Gastroesophageal sphincter (tissue), 4 donors: ENCODE measurements at regions not wholly inside any gene's neighbourhood (a gene's known extent, or its start where the extent isn't known, plus 50 kb on each side); places are given as distances from the start of the nearest gene placed in this dataset.

Experiments
- ATAC-seq: fragments of 150-250 bp; one replicate; pipeline ENCODE4 v1.9.1; 2016; ENCODE audit warnings: mild to moderate bottlenecking, moderate library complexity
- H3K27ac ChIP-seq, 4 donors: fragments of 200-600 bp; sonication (generic) in 3 of 4; 1 replicate in 3 of 4; 2 replicates in 1 of 4; pipeline ENCODE4 v1.5.1; 2016 to 2019
- H3K27me3 ChIP-seq: fragments of 200-600 bp; sonication (generic); one replicate; pipeline ENCODE4 v1.5.1; 2019
- H3K36me3 ChIP-seq, 2 donors: fragments of 200-600 bp; sonication (generic); one replicate each; pipeline ENCODE4 v1.5.1; 2019; ENCODE audit warnings: control low read depth in 1 of 2
- H3K4me1 ChIP-seq, 3 donors: fragments of 200-600 bp; sonication (generic); 1 replicate in 2 of 3; 2 replicates in 1 of 3; pipeline ENCODE4 v1.5.1; 2016 to 2019; ENCODE audit warnings: control low read depth in 2 of 3
- H3K4me3 ChIP-seq, 2 donors: fragments of 200-600 bp; sonication (generic); one replicate each; pipeline ENCODE4 v1.5.1; 2019; ENCODE audit warnings: mild to moderate bottlenecking in 1 of 2, moderate library complexity in 1 of 2
- H3K9me3 ChIP-seq, 3 donors: fragments of 200-600 bp; sonication (generic); one replicate each; pipeline ENCODE4 v1.5.1; 2017 to 2019; ENCODE audit warnings: control low read depth in 2 of 3
- EP300 ChIP-seq: sonication (generic); formaldehyde crosslinking; IDR thresholded peaks from one replicate; pipeline ENCODE4 v1.6.1; 2017; ENCODE audit warnings: antibody characterized with exemption, mild to moderate bottlenecking
- POLR2A ChIP-seq, 2 donors: fragments of 450-650 bp; IDR thresholded peaks; one replicate each; pipeline ENCODE4 v1.6.1; 2017; ENCODE audit warnings: antibody characterized with exemption in 2 of 2, mild to moderate bottlenecking in 2 of 2, moderate library complexity in 1 of 2
- POLR2AphosphoS5 ChIP-seq: sonication (generic); formaldehyde crosslinking; IDR thresholded peaks from one replicate; pipeline ENCODE4 v1.6.1; 2017; ENCODE audit warnings: antibody characterized with exemption
- WGBS, 2 donors: methylation state at CpG; one replicate each; pipeline ENCODE4 v1.1.5; 2018; ENCODE audit warnings: low coverage in 1 of 2; 5-methylcytosine and 5-hydroxymethylcytosine counted together
- TF ChIP-seq, protein P1 (sequence below), 4 experiments: fragments of 200-600 bp in 2 of 4; fragments of 450-650 bp in 2 of 4; sonication (generic) in 1 of 4; IDR thresholded peaks; one replicate each; pipeline ENCODE4 v1.5.1; 2017 to 2019; ENCODE audit warnings: antibody characterized with exemption in 4 of 4, mild to moderate bottlenecking in 2 of 4, moderate library complexity in 2 of 4

DNA sequence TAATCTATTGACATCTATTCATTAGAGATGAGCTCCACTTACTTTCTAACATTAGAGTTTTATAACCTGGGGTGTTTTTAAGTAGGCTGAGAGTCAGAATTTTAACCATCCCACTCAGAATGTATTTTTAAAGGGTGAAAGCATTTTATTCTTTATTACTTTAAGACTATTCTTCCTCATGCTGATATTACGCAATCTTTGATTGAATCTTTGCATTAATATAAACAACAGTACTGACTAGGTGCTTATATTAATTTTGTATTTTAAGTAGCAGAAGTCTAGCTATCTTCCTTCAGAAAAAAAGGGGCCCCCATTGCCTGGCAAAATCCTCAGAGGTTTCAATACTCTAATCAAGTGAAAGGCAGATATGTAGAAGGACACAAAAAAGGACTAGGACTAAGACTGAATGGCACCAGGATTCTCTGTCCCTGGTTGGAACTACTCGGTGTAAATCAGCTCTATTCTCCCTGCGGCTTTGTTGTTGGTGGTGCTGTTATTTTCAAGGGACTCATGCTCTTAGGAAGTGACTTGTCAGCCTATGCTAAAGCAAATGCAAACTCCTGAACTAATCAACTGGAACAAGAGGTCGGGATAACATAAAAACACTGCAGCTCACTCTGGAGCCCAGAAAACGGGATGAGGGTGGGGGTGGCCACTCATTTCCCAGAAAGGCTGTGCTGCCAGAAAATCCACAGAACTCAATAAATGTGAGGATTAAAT lies 1324.4 kb downstream of the GRIK2 start:
- Histone ChIP-seq H3K27ac (no peak overlapping the region), H3K36me3 (no peaks in the 10 kb centered on the region), H3K27me3 (no peaks in the 10 kb centered on the region), H3K4me1 (no peaks in the 10 kb centered on the region), H3K4me3 (no peak overlapping the region), H3K9me3 (no peaks in the 10 kb centered on the region)
- WGBS, 2 donors, result 36 to 54% methylated on average over 3 to 5 of the region's 5 CpGs
- TF ChIP-seq, protein P1, sequence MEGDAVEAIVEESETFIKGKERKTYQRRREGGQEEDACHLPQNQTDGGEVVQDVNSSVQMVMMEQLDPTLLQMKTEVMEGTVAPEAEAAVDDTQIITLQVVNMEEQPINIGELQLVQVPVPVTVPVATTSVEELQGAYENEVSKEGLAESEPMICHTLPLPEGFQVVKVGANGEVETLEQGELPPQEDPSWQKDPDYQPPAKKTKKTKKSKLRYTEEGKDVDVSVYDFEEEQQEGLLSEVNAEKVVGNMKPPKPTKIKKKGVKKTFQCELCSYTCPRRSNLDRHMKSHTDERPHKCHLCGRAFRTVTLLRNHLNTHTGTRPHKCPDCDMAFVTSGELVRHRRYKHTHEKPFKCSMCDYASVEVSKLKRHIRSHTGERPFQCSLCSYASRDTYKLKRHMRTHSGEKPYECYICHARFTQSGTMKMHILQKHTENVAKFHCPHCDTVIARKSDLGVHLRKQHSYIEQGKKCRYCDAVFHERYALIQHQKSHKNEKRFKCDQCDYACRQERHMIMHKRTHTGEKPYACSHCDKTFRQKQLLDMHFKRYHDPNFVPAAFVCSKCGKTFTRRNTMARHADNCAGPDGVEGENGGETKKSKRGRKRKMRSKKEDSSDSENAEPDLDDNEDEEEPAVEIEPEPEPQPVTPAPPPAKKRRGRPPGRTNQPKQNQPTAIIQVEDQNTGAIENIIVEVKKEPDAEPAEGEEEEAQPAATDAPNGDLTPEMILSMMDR (IDR thresholded peaks at IDR 0.05), result no peak
- TF ChIP-seq POLR2AphosphoS5 (no peak), EP300 (no peak), POLR2A (IDR thresholded peaks at IDR 0.05) (no peak)
- no peak for ATAC-seq

DNA sequence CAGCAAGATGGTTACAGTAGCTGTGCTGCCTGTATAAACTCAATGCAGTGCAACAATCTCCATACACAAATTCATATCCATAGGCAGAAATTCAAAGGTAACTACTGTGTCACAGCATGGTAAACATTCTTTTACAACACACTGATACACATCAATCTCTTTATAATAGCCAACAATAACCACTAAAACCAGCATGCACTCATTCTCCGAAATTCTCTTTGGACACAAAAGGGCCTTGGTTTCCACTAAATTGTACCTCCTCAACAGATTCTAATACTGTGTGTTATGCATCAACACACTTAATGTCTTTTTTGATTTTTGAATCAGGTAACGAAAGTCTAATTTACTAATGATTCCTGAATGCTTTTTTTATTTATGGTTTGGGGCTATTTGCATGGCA lies 1323.7 kb downstream of the GRIK2 start:
- H3K4me1 ChIP-seq, result no peaks in the 10 kb centered on the region
- no peaks in the 10 kb centered on the region for H3K9me3 ChIP-seq
- H3K36me3 ChIP-seq, result no peaks in the 10 kb centered on the region
- no peak overlapping the region for H3K4me3 ChIP-seq
- no peaks in the 10 kb centered on the region for H3K27me3 ChIP-seq
- 79 to 91% methylated on average over 2 of the region's 2 CpGs for WGBS, 2 donors
- TF ChIP-seq EP300 (no peak), POLR2AphosphoS5 (no peak), POLR2A (IDR thresholded peaks at IDR 0.05) (no peak)
- TF ChIP-seq, protein P1 (IDR thresholded peaks at IDR 0.05), result no peak
- no peak overlapping the region for H3K27ac ChIP-seq
- no peak for ATAC-seq

DNA sequence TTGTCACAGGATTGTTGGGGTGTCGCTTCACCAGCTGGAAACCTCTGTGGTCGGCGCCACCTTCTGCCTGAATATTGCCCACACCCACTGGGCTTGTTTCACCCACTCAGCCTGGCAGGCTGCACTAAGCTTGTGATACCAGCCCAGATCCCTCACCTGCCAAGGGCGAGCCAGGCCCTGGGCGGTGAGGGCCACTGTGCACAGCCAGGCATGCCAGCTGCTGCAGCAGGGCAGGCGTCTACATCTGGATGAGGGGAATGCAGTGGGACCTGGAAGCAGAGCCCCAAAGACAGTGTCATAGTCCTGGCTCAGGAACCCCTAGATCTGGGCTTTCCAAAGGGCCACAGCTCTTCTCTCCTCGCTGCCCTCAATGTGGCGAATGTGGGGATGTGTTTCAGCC lies 1307.5 kb downstream of the GRIK2 start:
- no peak overlapping the region for H3K27ac ChIP-seq
- no peaks in the 10 kb centered on the region for H3K9me3 ChIP-seq
- H3K36me3 ChIP-seq, result no peaks in the 10 kb centered on the region
- H3K4me1 ChIP-seq, result no peaks in the 10 kb centered on the region
- no peak for ATAC-seq
- TF ChIP-seq, protein P1 (IDR thresholded peaks at IDR 0.05), result no peak
- TF ChIP-seq POLR2AphosphoS5 (no peak), EP300 (no peak), POLR2A (IDR thresholded peaks at IDR 0.05) (no peak)
- no peaks in the 10 kb centered on the region for H3K27me3 ChIP-seq
- 90 to 95% methylated on average over 3 of the region's 8 CpGs for WGBS, 2 donors
- no peak overlapping the region for H3K4me3 ChIP-seq

DNA sequence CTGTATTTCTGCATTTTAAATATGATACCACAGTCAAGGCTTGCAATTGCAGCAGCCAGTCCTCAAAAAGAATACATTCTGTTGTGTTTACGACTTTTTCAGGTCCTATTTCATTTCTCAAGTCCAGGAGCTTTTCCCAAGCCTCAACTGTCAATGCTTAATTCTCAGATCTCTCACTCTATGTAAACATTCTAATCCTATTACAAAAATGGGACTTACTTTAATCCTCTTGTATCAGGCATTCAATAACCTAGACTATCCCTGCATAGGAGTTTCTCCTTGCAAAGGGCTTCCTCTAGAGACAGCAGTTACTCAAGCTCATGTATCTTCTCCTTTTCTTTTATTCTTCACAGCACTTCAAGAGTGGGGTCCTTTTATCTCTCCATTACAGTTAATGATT lies 1293.0 kb downstream of the GRIK2 start:
- TF ChIP-seq, protein P1 (IDR thresholded peaks at IDR 0.05), result no peak
- TF ChIP-seq EP300, result no peak
- TF ChIP-seq POLR2A (IDR thresholded peaks at IDR 0.05), result no peak
- TF ChIP-seq POLR2AphosphoS5, result no peak
- 25 to 41% methylated on average over 1 of the region's 1 CpG for WGBS, 2 donors

DNA sequence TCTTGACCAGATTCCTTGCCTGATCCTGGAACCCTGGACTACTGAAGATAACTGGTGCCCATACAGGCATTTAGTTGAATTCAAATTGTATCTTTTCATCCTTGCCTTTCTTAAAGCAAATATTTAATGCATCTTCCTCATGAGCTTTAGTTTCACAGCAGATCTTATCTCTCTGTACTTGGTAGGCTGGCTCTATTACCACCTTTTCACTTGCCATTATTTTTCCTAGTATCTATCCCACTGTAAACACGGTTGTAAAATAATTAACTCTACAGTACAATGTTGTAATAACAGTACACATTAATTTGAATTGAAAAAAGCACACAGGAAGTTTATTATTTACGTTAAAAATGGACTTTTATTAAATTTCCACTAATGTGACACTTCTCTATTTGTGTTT lies 1286.9 kb downstream of the GRIK2 start:
- 28 to 68% methylated on average over 2 of the region's 2 CpGs for WGBS, 2 donors
- no peak overlapping the region for H3K4me3 ChIP-seq
- TF ChIP-seq POLR2AphosphoS5 (no peak), POLR2A (IDR thresholded peaks at IDR 0.05) (no peak), EP300 (no peak)
- TF ChIP-seq, protein P1 (IDR thresholded peaks at IDR 0.05), result no peak
- no peaks in the 10 kb centered on the region for H3K4me1 ChIP-seq
- H3K9me3 ChIP-seq, result no peaks in the 10 kb centered on the region
- H3K36me3 ChIP-seq, result no peaks in the 10 kb centered on the region
- ATAC-seq, result no peak
- no peak overlapping the region for H3K27ac ChIP-seq
- no peaks in the 10 kb centered on the region for H3K27me3 ChIP-seq

More for the DNA sequence above, 1293.0 kb downstream of the GRIK2 start:
- H3K9me3 ChIP-seq, result no peaks in the 10 kb centered on the region
- H3K36me3 ChIP-seq, result no peaks in the 10 kb centered on the region
- H3K27ac ChIP-seq, result no peak overlapping the region
- no peaks in the 10 kb centered on the region for H3K4me1 ChIP-seq
- ATAC-seq, result no peak
- no peak overlapping the region for H3K4me3 ChIP-seq
- no peaks in the 10 kb centered on the region for H3K27me3 ChIP-seq
